ENCODE measurements at regions not wholly inside any gene's neighbourhood (a gene's known extent, or its start where the extent isn't known, plus 50 kb on each side); places are given as distances from the start of the nearest gene placed in this dataset.

GRCh38 chr2:66050392-66050791 lies 384.5 kb upstream of the MEIS1 start:
- H3K36me3 ChIP-seq (ENCODE audit: low read depth, missing control alignments) = no peaks in the 10 kb centered on the region
- H3K9me3 ChIP-seq = no peaks in the 10 kb centered on the region
- H3K4me3 ChIP-seq = no peak overlapping the region
- no peak overlapping the region for H3K27ac ChIP-seq
- intact Hi-C loops (cut with DNase I; ENCODE audit: low total_unique reads) = no loop called here
- no peaks in the 10 kb centered on the region for H3K27me3 ChIP-seq
- no peak for TF ChIP-seq CTCF (IDR thresholded peaks at IDR 0.05)
- TF ChIP-seq POLR2A (IDR thresholded peaks at IDR 0.05) = no peak
- WGBS, 2 donors = 49 to 56% methylated on average over 5 of the region's 5 CpGs
- DNase-seq = peak; percentile 18
- H3K4me1 ChIP-seq = no peaks in the 10 kb centered on the region

- no peak overlapping the region for H3K27ac ChIP-seq
- no peaks in the 10 kb centered on the region for H3K36me3 ChIP-seq (ENCODE audit: low read depth, missing control alignments)
- WGBS, 2 donors = 80 to 94% methylated on average over 3 of the region's 3 CpGs
- no peaks in the 10 kb centered on the region for H3K9me3 ChIP-seq
- TF ChIP-seq CTCF (IDR thresholded peaks at IDR 0.05) (no peak), POLR2A (IDR thresholded peaks at IDR 0.05) (no peak)
- H3K4me1 ChIP-seq = no peaks in the 10 kb centered on the region
- DNase-seq = no peak
- intact Hi-C loops (cut with DNase I; ENCODE audit: low total_unique reads) = no loop called here
- no peaks in the 10 kb centered on the region for H3K27me3 ChIP-seq
- H3K4me3 ChIP-seq = no peak overlapping the region
Observed at GRCh38 chr2:66048667-66049066, 386.3 kb upstream of the MEIS1 start.

- no peaks in the 10 kb centered on the region for H3K27me3 ChIP-seq
- TF ChIP-seq POLR2A (IDR thresholded peaks at IDR 0.05) (no peak), CTCF (IDR thresholded peaks at IDR 0.05) (no peak)
- no peak overlapping the region for H3K27ac ChIP-seq
- intact Hi-C loops (cut with DNase I; ENCODE audit: low total_unique reads) = no loop called here
- no peaks in the 10 kb centered on the region for H3K36me3 ChIP-seq (ENCODE audit: low read depth, missing control alignments)
- no peak overlapping the region for H3K4me3 ChIP-seq
- 91 to 92% methylated on average over 7 of the region's 7 CpGs for WGBS, 2 donors
- H3K9me3 ChIP-seq = no peaks in the 10 kb centered on the region
- DNase-seq = no peak
- H3K4me1 ChIP-seq = no peaks in the 10 kb centered on the region
Observed at GRCh38 chr2:66041902-66042657, 392.8 kb upstream of the MEIS1 start.

- DNase-seq = no peak
- no peak overlapping the region for H3K4me3 ChIP-seq
- H3K27ac ChIP-seq = no peak overlapping the region
- H3K27me3 ChIP-seq = no peaks in the 10 kb centered on the region
- H3K4me1 ChIP-seq = no peaks in the 10 kb centered on the region
- TF ChIP-seq CTCF (IDR thresholded peaks at IDR 0.05) (no peak), POLR2A (IDR thresholded peaks at IDR 0.05) (no peak)
- WGBS, 2 donors = 88 to 97% methylated on average over 1 of the region's 1 CpG
- intact Hi-C loops (cut with DNase I; ENCODE audit: low total_unique reads) = no loop called here
- no peaks in the 10 kb centered on the region for H3K9me3 ChIP-seq
- no peaks in the 10 kb centered on the region for H3K36me3 ChIP-seq (ENCODE audit: low read depth, missing control alignments)
Observed at GRCh38 chr2:66036948-66037347, 398.0 kb upstream of the MEIS1 start.

GRCh38 chr2:66034467-66034866 lies 400.5 kb upstream of the MEIS1 start:
- no peaks in the 10 kb centered on the region for H3K27me3 ChIP-seq
- DNase-seq = no peak
- no peaks in the 10 kb centered on the region for H3K4me1 ChIP-seq
- no peaks in the 10 kb centered on the region for H3K36me3 ChIP-seq (ENCODE audit: low read depth, missing control alignments)
- H3K27ac ChIP-seq = no peak overlapping the region
- no peak overlapping the region for H3K4me3 ChIP-seq
- intact Hi-C loops (cut with DNase I; ENCODE audit: low total_unique reads) = no loop called here
- TF ChIP-seq CTCF (IDR thresholded peaks at IDR 0.05) (no peak), POLR2A (IDR thresholded peaks at IDR 0.05) (no peak)
- no peaks in the 10 kb centered on the region for H3K9me3 ChIP-seq
